Mononuclear cell (primary cell): ENCODE measurements at regions not wholly inside any gene's neighbourhood (a gene's known extent, or its start where the extent isn't known, plus 50 kb on each side); places are given as distances from the start of the nearest gene placed in this dataset.
"Not testable (repeated sequence)": the region's sequence is repeated elsewhere in the genome, so short reads cannot be mapped to it uniquely, and the experiment has no call there.

Source experiments
- H3K27me3 ChIP-seq: 2 replicates; pipeline ENCODE4 v1.6.0; 2011; ENCODE audit warnings: low read length, control low read depth; ENCODE audit not compliant: insufficient read depth
- H3K4me1 ChIP-seq: 2 replicates; pipeline ENCODE4 v1.5.1; 2011; ENCODE audit warnings: mild to moderate bottlenecking, low read length, control low read depth; ENCODE audit not compliant: insufficient read depth
- H3K4me3 ChIP-seq: 2 replicates; pipeline ENCODE4 v1.5.1; 2011; ENCODE audit warnings: mild to moderate bottlenecking, low read length, moderate library complexity
- H3K9me3 ChIP-seq: 2 replicates; pipeline ENCODE4 v1.5.1; 2011; ENCODE audit warnings: low read depth, mild to moderate bottlenecking, control low read depth, low read length

DNA sequence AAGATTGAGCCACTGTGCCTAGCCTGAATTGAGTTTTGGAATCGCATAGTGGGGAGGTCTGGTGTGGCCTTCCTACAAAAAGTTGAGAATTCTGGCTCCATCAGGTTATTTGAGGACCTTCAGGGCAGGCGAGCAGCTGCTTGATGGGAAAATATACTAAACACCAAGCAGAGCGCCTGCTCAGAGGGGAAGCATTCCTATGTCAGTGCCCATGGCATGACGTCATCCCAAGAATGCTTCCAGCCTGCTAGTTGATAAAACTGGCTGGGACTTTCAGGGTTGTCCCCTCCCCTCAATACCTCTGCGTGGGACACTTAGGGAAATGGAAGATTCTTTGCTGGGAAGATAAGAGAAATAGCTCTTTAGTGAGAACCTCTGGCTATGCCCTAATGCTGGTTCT lies 174.9 kb upstream of the NBPF12 start:
- H3K4me1 ChIP-seq, H3K4me3 ChIP-seq, H3K9me3 ChIP-seq, H3K27me3 ChIP-seq: not testable (repeated sequence)

DNA sequence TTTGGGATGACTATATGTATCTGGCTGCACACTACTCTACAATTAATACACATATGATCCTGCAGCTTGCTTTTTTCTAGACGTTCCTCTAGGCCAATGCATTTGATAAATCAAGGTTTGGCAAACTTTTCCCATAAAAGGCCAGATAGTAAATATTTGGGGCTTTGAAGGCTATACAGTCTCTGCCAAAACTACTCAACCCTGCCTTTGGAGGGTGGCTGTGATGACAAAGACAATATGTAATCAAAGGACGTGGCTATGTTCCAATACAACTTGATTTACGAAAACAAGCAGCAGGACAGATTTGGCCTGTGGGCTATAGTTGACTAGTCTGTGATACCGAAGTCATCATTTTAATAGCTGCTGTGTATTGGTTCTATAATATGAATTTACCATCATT lies 181.3 kb upstream of the NBPF12 start:
- H3K4me3 ChIP-seq, H3K4me1 ChIP-seq, H3K27me3 ChIP-seq, H3K9me3 ChIP-seq: not testable (repeated sequence)

DNA sequence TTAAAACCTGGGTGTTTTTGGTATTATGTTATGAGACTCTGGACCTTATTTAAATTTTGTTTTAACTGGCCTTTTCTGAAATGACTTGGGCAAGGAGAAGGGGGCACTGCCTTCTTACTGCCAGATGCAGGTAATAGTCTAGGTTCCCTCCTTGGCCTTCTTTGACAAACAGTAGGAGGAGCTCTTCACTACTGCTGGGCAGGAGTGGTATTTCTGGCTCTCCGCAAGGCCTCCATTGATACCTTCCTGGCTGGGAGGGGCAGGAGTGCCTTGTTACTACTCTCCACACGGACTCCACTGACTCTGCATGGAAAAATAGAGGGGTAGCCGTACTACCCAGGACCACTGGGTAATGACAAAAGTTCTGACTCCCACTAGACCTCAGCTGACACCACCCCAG lies 189.4 kb upstream of the NBPF12 start:
- not testable (repeated sequence) for H3K9me3 ChIP-seq, H3K4me1 ChIP-seq, H3K27me3 ChIP-seq, H3K4me3 ChIP-seq

DNA sequence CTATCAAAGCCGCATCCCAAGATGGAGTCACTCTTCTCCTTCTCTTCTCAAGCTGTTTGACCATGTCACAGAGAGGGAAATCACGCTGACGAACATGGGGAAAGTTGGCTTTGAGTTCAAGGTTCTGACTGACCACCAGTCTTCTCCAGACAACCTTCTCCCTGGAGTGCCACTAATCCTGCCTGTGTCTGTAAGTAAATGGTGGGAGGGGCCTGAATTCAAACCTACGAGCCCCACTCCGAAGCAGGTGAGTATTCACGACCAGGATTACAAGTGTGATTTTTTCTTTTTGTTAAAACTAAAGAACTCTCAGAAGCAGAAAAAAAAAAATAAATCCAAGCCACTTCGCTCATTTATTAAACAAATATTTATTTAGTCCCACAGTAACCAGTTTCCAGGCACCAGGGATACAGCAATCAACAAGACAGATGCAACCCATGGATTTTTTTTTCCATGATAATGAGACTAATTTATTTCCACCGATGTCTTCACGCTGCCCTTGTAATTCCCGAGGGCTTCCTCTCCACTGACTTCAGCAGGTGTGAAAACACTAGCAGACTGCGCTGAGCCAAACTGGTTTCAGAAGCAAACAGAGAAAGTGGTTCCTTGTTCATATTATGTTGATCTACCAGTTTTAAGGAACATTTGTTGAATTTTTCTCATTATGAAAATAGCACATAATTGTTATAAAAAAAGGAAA lies 206.0 kb upstream of the NBPF12 start:
- not testable (repeated sequence) for H3K4me3 ChIP-seq, H3K27me3 ChIP-seq, H3K4me1 ChIP-seq, H3K9me3 ChIP-seq

DNA sequence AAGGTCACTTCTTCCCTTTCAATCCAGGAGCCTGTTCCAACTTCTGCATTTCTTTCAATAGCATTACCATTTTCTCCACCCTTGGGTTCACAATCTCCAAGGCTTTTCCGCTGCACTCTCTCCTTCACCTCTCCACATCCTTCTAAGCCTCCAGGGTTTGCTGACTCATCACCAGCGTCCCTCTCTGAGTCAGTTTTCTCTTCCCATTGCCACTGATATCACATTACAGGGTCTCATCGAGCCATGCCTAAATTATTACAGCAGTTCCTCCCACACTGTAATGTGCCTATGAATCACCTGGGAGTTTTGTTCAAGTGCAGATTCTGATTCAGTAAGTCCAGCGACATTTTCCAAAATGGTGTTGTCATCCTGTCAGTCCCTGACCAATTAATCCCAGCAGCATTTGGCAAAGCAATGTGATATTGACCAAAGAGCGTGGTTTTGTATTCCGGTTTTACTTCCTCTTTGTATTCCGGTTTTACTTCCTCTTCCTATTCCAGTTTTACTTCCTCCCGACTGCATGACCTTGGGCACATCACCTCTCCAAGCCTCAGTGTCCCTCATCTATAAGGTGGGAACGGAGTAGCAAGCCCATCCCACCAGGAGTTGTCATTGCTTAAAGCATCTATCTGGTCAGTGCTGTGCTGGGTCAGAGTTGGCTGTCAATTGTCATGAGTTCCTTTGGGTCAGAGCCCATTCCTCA lies 208.3 kb upstream of the NBPF12 start:
- H3K27me3 ChIP-seq, H3K4me1 ChIP-seq, H3K9me3 ChIP-seq, H3K4me3 ChIP-seq: not testable (repeated sequence)

DNA sequence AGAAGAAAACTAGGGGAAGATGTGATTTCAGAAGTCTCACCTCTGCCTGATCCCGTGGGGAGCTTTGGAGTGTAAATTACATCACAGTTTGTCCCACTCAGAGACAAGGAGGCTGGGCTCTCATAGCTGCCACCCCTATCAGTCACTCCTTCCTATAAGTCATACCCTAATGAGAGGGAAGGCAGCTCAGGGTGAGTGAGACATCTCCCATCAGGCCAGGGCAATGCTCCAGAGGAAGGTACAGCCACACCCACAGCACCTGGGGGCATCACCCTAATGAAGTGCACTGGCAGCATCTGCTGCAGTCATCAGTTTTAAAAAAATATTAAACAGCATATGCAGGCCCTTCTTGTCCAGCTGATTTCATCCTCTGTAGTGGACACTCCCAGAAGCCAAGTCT lies 223.1 kb upstream of the NBPF12 start:
- H3K9me3 ChIP-seq, H3K27me3 ChIP-seq: not testable (repeated sequence)

DNA sequence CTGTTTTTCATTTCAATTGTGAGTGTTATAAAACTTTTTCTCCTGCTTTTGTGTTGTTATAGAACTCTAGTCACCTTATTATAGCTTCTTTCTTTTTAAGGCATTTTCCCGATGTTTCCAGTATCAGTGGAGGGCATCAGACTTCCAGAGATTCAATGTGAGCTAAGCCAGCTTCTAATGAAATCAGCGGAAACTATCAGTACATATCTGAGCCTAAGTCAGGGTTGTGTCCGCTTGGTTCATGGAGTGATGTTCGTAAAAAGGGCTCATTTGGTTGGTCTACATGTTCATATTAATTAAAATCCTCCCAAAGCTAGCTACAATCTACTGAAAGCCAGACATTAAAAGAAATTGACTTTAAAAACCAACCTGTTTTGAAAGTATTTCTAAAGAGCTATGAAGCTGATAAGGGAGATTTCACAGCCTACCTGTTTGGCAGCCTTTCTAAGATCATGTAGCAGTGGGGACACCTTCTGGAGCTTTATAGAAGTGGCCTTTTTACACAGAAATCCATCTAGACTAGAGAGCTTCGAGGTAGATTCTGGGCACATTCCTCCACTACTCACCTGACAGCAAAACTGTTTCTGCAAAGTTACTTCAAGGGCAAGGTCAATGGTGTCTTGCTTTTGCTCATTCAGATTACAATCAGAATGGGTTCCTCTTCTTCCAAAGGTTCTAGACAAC lies 227.1 kb upstream of the NBPF12 start:
- H3K9me3 ChIP-seq, H3K4me3 ChIP-seq, H3K4me1 ChIP-seq, H3K27me3 ChIP-seq: not testable (repeated sequence)

More for the DNA sequence above, 223.1 kb upstream of the NBPF12 start:
- H3K4me1 ChIP-seq, H3K4me3 ChIP-seq: not testable (repeated sequence)

DNA sequence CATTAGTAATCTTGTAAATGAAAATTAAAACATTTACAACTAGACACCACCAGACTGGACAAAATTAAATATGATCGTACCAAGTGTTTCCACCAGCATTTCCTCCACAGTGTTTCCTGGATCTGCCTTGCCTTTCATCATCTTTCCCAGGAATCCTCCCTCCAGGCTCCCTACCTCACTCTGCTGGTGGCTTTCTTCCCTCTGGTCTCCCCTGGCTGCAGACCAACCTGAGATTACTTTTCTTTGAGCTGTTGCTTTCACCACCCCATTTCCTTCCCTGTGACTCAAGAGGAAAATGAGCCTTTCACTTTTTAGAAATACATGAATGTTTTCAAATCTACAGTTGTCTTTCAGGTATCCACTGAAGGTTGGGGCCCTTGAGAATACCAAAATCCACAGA lies 228.8 kb upstream of the NBPF12 start:
- not testable (repeated sequence) for H3K27me3 ChIP-seq, H3K9me3 ChIP-seq, H3K4me3 ChIP-seq, H3K4me1 ChIP-seq

DNA sequence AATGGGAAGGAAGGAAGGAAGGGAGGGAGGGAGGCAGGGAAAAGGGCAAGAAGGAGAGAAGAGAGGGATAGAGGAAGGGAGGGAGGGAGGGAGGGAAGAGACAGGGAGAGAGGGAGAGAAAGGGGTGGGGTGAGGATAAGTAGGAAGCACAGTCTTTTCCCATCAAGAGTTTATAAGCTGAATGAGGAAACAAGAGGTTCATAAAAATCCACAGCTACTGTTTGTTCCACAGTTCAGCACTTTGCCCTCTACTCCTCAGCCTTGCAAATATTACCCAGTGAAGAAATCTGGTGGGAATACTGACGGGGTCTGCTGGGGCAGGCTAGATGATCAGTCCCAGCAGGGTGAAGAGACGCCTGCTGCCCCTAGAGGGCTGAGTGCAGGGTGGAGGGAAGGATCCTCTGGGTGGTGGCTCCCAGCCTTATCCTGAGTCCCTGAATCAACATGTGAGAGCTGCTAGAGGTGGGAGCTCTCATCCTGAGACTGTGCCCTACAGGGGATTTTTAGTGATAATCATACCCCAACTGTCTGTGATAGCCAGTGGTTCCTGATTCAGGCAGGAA lies 233.9 kb upstream of the NBPF12 start:
- not testable (repeated sequence) for H3K4me1 ChIP-seq, H3K4me3 ChIP-seq, H3K27me3 ChIP-seq, H3K9me3 ChIP-seq

DNA sequence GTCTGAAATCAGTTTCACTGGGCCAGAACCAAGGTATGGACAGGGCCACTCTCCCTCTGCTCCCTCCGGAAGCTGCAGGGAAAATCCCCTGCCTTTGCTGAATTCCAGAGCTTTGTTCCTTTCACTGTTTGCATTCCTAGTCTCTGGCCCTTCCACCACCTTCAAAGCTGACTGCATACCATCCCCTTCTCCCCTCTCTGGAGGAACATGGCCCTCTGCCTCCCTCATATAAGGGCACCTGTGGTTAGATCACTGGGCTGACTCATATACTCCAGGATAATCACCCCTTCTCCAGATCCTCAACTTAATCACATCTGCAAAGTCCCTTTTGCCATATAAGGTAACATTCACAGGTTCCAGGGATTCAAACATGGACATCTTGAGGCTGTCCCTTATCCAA lies 236.8 kb upstream of the NBPF12 start:
- not testable (repeated sequence) for H3K27me3 ChIP-seq, H3K4me3 ChIP-seq, H3K4me1 ChIP-seq, H3K9me3 ChIP-seq

DNA sequence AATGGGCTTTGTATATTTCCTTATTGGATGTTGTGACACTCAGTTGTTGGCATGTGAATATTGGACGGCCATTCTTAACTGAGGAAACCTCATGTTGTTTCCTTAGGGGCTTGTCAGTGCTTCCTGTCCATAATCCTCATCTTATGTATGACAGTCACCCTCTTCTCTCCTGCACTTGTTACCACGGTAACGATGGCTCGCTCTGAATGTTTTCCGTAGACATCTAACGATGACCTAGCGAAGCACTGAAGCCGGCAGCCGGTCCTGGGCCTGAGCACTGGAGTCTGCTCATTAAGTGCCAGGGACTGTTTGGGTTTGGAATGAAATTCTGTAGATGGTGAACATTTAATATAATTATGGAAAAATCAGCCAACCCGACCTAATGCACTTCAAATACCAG lies 242.7 kb upstream of the NBPF12 start:
- H3K4me3 ChIP-seq, H3K27me3 ChIP-seq, H3K4me1 ChIP-seq, H3K9me3 ChIP-seq: not testable (repeated sequence)

DNA sequence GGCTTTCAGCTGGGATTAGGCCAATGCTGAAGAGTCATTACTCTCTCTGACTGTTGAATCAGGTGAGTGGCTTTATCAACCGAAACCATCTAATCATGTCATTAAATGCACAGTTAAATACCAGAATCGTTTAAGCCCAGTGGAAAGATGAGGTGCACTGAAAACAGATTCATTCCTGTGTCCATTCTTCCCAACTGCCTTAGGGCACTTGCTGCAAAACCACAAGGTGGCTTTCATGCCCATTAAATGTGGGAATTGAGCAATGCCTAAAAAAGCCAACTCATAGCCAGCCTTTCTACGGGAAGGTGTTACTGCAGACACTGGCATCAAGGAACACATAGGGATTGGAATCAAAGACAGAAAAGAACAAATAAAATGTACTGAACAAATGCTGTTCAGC lies 246.3 kb upstream of the NBPF12 start:
- not testable (repeated sequence) for H3K4me1 ChIP-seq, H3K27me3 ChIP-seq, H3K4me3 ChIP-seq, H3K9me3 ChIP-seq

DNA sequence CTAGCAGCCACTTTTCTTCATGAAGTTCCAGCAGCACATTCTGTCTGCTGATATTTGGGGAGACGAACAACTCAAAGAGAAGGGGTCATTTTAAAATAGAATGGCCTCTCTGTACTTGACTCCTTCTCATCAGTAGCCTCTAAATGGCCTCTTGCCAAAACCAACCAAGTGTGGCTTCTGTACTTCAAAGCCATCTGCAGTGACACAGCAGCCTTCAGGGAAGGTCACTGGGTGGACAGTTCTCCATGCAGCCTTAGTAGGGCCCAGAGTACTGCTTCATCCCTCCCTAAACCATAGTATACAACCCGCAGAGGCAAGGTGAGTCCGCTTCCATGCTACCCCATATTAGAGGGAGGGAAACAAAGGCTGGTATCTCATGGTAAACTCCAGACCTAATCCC lies 249.2 kb upstream of the NBPF12 start:
- not testable (repeated sequence) for H3K4me3 ChIP-seq, H3K9me3 ChIP-seq, H3K4me1 ChIP-seq, H3K27me3 ChIP-seq

DNA sequence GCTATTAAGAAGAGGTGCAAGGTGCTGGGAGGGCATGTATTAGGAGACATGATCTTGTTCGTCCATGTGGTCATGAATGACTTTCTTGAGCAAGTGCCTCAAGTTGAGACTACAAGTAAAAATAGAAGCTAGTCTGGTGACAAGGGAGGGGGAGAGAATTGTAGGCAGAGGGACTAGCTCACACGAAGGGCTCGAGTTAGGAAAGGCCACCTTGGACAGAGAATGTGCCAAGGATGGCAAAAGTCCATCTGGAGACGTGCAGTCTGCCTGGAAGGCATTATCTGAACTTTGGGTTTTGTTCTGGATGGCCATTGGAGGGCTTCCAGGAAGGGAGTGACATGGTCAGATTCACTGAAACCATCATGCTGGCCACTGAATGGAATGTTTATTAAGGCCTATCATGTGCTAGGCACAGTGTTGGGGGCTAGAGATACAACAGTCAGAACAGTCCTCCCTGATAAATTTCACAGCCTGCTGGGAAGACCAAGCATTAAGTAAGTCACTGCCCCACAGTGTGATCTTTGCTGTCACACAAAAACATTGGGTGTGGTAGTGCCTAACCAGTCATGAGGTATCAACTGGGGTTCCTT lies 251.3 kb upstream of the NBPF12 start:
- not testable (repeated sequence) for H3K27me3 ChIP-seq, H3K4me1 ChIP-seq, H3K9me3 ChIP-seq, H3K4me3 ChIP-seq

DNA sequence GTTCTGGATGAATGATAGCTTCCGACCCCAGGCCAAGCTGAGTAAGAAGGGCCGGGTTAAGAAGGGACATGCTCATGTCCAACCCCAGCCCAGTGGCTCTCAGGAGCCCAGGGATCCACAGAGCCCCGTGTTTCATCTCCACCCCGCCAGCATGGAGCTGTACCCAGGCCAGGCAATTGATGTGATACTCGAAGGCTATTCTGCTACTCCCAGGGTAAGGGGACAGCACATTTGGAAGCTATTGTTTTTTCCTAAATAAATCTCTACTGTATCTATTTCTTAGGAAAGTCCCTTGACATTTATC lies 255.0 kb upstream of the NBPF12 start:
- H3K9me3 ChIP-seq, H3K4me1 ChIP-seq, H3K27me3 ChIP-seq, H3K4me3 ChIP-seq: not testable (repeated sequence)
